ENCODE measurements at regions not wholly inside any gene's neighbourhood (a gene's known extent, or its start where the extent isn't known, plus 50 kb on each side); places are given as distances from the start of the nearest gene placed in this dataset.

DNA sequence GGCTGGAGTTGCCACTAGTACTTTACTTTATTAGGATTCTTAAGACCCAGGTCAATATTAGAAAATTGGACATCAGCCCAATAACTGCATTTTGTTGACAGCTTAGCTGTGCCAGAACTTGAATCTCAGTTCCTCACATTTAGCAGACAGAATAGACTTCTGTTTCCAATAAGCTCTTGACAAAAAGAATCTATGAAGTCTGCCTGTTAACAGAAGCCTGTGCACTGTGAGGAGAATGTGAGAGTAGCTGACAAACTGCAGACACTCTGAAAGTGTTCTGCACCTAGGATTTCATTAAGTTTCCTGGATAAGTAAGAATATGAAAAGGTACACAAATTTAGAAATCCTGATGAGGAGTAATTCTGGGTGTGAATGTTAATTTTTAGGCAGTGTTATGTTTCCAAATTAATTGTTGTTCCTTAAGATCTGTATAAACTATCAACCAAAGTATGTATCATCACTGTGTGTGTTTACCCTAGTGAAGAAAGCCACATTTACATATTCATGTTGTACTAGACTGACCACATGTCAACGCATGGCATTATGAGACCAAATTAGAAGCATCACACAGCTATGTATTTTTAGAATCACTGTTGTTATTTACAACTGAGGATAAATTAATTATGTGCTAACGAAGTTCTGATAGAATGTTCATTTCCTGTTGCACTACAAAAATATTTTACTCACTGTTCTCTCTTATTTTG is 756.4 kb upstream of the IGFBP7 start:
- TF ChIP-seq POLR2A (IDR thresholded peaks at IDR 0.05; ENCODE audit: low read length), result no peak
- TF ChIP-seq GATA1 (IDR thresholded peaks at IDR 0.05; ENCODE audit: low read depth, low read length), result no peak
